GM19240 (cell line): ENCODE measurements at regions not wholly inside any gene's neighbourhood (a gene's known extent, or its start where the extent isn't known, plus 50 kb on each side); places are given as distances from the start of the nearest gene placed in this dataset.
"Not testable (repeated sequence)": the region's sequence is repeated elsewhere in the genome, so short reads cannot be mapped to it uniquely, and the experiment has no call there.

ENCODE experiments used
- DNase-seq: peaks from one replicate; pipeline ENCODE4 v3.0.0; 2011; ENCODE audit warnings: low spot score; ENCODE audit not compliant: insufficient read length

- no peak for DNase-seq
Measured at GRCh38 chr19:28542394-28543243, 670.3 kb downstream of the UQCRFS1 start.

GRCh38 chr19:28541602-28542393 is 671.2 kb downstream of the UQCRFS1 start:
- no peak for DNase-seq

GRCh38 chr19:28541029-28541428 is 671.9 kb downstream of the UQCRFS1 start:
- no peak for DNase-seq

GRCh38 chr19:28540385-28540784 is 672.6 kb downstream of the UQCRFS1 start:
- not testable (repeated sequence) for DNase-seq

GRCh38 chr19:28539759-28540158 is 673.2 kb downstream of the UQCRFS1 start:
- DNase-seq = no peak

GRCh38 chr19:28538579-28538978 is 674.4 kb downstream of the UQCRFS1 start:
- not testable (repeated sequence) for DNase-seq

GRCh38 chr19:28537896-28538295 is 675.1 kb downstream of the UQCRFS1 start:
- DNase-seq = no peak

GRCh38 chr19:28537079-28537478 is 675.9 kb downstream of the UQCRFS1 start:
- no peak for DNase-seq

- DNase-seq = no peak
Measured at GRCh38 chr19:28535352-28535775, 677.6 kb downstream of the UQCRFS1 start.

- no peak for DNase-seq
Measured at GRCh38 chr19:28534766-28535351, 678.1 kb downstream of the UQCRFS1 start.

GRCh38 chr19:28532765-28533341 is 680.1 kb downstream of the UQCRFS1 start:
- DNase-seq = no peak

- DNase-seq = no peak
Measured at GRCh38 chr19:28531979-28532378, 681.0 kb downstream of the UQCRFS1 start.

GRCh38 chr19:28530406-28531035 is 682.4 kb downstream of the UQCRFS1 start:
- no peak for DNase-seq

GRCh38 chr19:28526038-28526437 is 686.9 kb downstream of the UQCRFS1 start:
- DNase-seq = no peak

GRCh38 chr19:28523619-28524018 is 689.3 kb downstream of the UQCRFS1 start:
- DNase-seq = no peak

GRCh38 chr19:28522545-28522922 is 690.4 kb downstream of the UQCRFS1 start:
- DNase-seq = no peak

- DNase-seq = no peak
Measured at GRCh38 chr19:28521614-28522544, 691.1 kb downstream of the UQCRFS1 start.

GRCh38 chr19:28520998-28521568 is 691.9 kb downstream of the UQCRFS1 start:
- DNase-seq = no peak

- no peak for DNase-seq
Measured at GRCh38 chr19:28519952-28520861, 692.7 kb downstream of the UQCRFS1 start.
